ENCODE measurements at regions not wholly inside any gene's neighbourhood (a gene's known extent, or its start where the extent isn't known, plus 50 kb on each side); places are given as distances from the start of the nearest gene placed in this dataset.

DNA sequence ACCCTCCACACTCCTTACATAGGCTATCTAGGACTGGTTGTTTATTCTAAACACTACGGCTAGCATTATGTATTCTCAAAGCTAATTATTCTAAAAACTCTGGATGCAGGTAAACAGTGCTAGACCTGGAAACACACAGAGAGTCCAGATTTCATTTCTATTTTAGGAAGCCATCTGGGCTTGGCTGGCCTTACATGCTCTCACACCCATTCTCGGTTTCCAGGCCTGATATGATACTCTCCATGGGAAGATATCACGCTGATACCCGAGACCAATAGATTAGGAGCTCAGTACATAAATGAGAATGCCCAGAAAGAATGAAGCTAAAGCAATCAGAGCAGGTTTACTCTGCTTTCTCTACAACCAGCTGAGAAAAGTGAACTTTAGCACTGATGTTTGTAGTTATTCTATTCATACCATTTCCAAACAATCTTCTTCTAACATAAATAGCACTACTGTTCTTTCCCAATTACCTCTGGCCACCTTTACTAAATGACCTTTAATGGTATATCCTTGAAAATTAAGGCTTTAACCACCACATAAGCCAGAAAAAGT lies 973.3 kb downstream of the PCDH18 start:
- WGBS (ENCODE audit: insufficient coverage, insufficient replicate concordance, low lambda C conversion rate, missing lambda C conversion rate), result 68% methylated on average over 4 of the region's 4 CpGs
- ATAC-seq, result no peak
- POLR2A ChIA-PET, result no interaction called here

GRCh38 chr4:136557396-136557795 lies 974.9 kb downstream of the PCDH18 start:
- no TSS peak for BruUV-seq (replicated peaks)

More for the DNA sequence above, 973.3 kb downstream of the PCDH18 start:
- SMC1A ChIA-PET (ENCODE audit: uncharacterized antibody, unreplicated experiment), result interaction anchor here (0.7 kb wide), 1 partner anchor 72 kb away, joined by 3 read pairs; no protein-coding TSS in a partner anchor
- no peak for FAIRE-seq
- Histone ChIP-seq H4K20me1 (ENCODE audit: control insufficient read depth, insufficient read depth) (no peaks in the 10 kb centered on the region), H3K27ac (ENCODE audit: control insufficient read depth, insufficient read depth) (no peak overlapping the region), H3K9me3 (replicated peaks; ENCODE audit: control insufficient read depth, insufficient read depth, low read length) (no peaks in the 10 kb centered on the region), H2AFZ (ENCODE audit: control insufficient read depth, low read depth, low read length) (no peak overlapping the region), H3K4me1 (ENCODE audit: control insufficient read depth, insufficient read depth, low read length) (no peaks in the 10 kb centered on the region), H3K4me3 (no peak overlapping the region), H3K9ac (ENCODE audit: control insufficient read depth, insufficient read depth, low read length) (no peak overlapping the region), H3K27me3 (replicated peaks in 1 of 2; ENCODE audit: control insufficient read depth in 2 of 2, insufficient read depth in 2 of 2, low read length in 1 of 2) (no peaks in the 10 kb centered on the region), H3K36me3 (ENCODE audit: control insufficient read depth in 2 of 2, insufficient read depth in 2 of 2, low read length in 1 of 2) (no peaks in the 10 kb centered on the region), H3K4me2 (ENCODE audit: control insufficient read depth, insufficient read depth) (no peak overlapping the region), H3K79me2 (ENCODE audit: control insufficient read depth, insufficient read depth, low read length) (no peaks in the 10 kb centered on the region)
- RAD21 ChIA-PET (ENCODE audit: unreplicated experiment), result no interaction called here
- DNase-seq (ENCODE audit: low read depth, low spot score), result no peak
- TF ChIP-seq ZNF274 (IDR thresholded peaks at IDR 0.05; ENCODE audit: insufficient read depth, insufficient read length) (no peak), JUND (IDR thresholded peaks at IDR 0.05; ENCODE audit: low read depth, low read length) (no peak)
- BruUV-seq (replicated peaks), result no TSS peak
- in situ Hi-C loops (cut with MboI) (no loop called here), intact Hi-C loops (cut with micrococcal nuclease; ENCODE audit: unreplicated experiment) (no loop called here)
- CTCF ChIA-PET, result interaction anchor here (1.0 kb wide), 1 partner anchor 43 kb away, joined by 3 read pairs; no protein-coding TSS in a partner anchor

More at GRCh38 chr4:136557396-136557795, 974.9 kb downstream of the PCDH18 start:
- ATAC-seq (no peak), DNase-seq (ENCODE audit: low read depth, low spot score) (no peak), FAIRE-seq (no peak)
- Histone ChIP-seq H3K9ac (ENCODE audit: control insufficient read depth, insufficient read depth, low read length) (no peak overlapping the region), H3K27ac (ENCODE audit: control insufficient read depth, insufficient read depth) (no peak overlapping the region), H3K4me3 (no peak overlapping the region), H4K20me1 (ENCODE audit: control insufficient read depth, insufficient read depth) (no peaks in the 10 kb centered on the region), H3K9me3 (replicated peaks; ENCODE audit: control insufficient read depth, insufficient read depth, low read length) (no peaks in the 10 kb centered on the region), H3K4me2 (ENCODE audit: control insufficient read depth, insufficient read depth) (no peak overlapping the region), H2AFZ (ENCODE audit: control insufficient read depth, low read depth, low read length) (no peak overlapping the region), H3K4me1 (ENCODE audit: control insufficient read depth, insufficient read depth, low read length) (no peaks in the 10 kb centered on the region), H3K79me2 (ENCODE audit: control insufficient read depth, insufficient read depth, low read length) (no peaks in the 10 kb centered on the region), H3K36me3 (ENCODE audit: control insufficient read depth in 2 of 2, insufficient read depth in 2 of 2, low read length in 1 of 2) (no peaks in the 10 kb centered on the region), H3K27me3 (replicated peaks in 1 of 2; ENCODE audit: control insufficient read depth in 2 of 2, insufficient read depth in 2 of 2, low read length in 1 of 2) (no peaks in the 10 kb centered on the region)
- ChIA-PET SMC1A (ENCODE audit: uncharacterized antibody, unreplicated experiment) (interaction anchor here (0.8 to 1.2 kb wide), 2 partner anchors 11 to 93 kb away, joined by 3 read pairs; no protein-coding TSS in a partner anchor), CTCF (no interaction called here), RAD21 (ENCODE audit: unreplicated experiment) (interaction anchor here (1.0 kb wide), 1 partner anchor 12 kb away, joined by 3 read pairs; no protein-coding TSS in a partner anchor), POLR2A (no interaction called here)
- in situ Hi-C loops (cut with MboI) (no loop called here), intact Hi-C loops (cut with micrococcal nuclease; ENCODE audit: unreplicated experiment) (no loop called here)
- 12% methylated on average over 4 of the region's 4 CpGs for whole genome bisulfite sequencing (ENCODE audit: insufficient coverage, insufficient replicate concordance, low lambda C conversion rate, missing lambda C conversion rate)
- TF ChIP-seq ZBED1 (IDR thresholded peaks at IDR 0.05; ENCODE audit: borderline replicate concordance) (no peak), NFYA (IDR thresholded peaks at IDR 0.05; ENCODE audit: borderline replicate concordance, low read depth, low read length) (no peak), RELB (IDR thresholded peaks at IDR 0.05; ENCODE audit: low read depth) (no peak), ASH2L (IDR thresholded peaks at IDR 0.05; ENCODE audit: borderline replicate concordance, low read depth) (no peak), SMAD1 (IDR thresholded peaks at IDR 0.05; ENCODE audit: low read depth, partially characterized antibody) (no peak), SIN3A (IDR thresholded peaks at IDR 0.05; ENCODE audit: low read depth, low read length) (no peak), RBBP5 (conservative IDR thresholded peaks at IDR 0.05) (no peak), MAX (IDR thresholded peaks at IDR 0.05; ENCODE audit: low read depth, low read length) (no peak), MTA3 (IDR thresholded peaks at IDR 0.05; ENCODE audit: borderline replicate concordance, low read length) (no peak)
- TF ChIP-seq, protein P1, sequence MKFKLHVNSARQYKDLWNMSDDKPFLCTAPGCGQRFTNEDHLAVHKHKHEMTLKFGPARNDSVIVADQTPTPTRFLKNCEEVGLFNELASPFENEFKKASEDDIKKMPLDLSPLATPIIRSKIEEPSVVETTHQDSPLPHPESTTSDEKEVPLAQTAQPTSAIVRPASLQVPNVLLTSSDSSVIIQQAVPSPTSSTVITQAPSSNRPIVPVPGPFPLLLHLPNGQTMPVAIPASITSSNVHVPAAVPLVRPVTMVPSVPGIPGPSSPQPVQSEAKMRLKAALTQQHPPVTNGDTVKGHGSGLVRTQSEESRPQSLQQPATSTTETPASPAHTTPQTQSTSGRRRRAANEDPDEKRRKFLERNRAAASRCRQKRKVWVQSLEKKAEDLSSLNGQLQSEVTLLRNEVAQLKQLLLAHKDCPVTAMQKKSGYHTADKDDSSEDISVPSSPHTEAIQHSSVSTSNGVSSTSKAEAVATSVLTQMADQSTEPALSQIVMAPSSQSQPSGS (IDR thresholded peaks at IDR 0.05; ENCODE audit: low read length), result no peak
